Adrenal gland (tissue), 9 donors: ENCODE measurements at regions not wholly inside any gene's neighbourhood (a gene's known extent, or its start where the extent isn't known, plus 50 kb on each side); places are given as distances from the start of the nearest gene placed in this dataset.

Experiments used
- DNase-seq, 7 donors: peaks; one replicate each; pipeline ENCODE4 v3.0.0-alpha.2; 2019 to 2020
- H3K27ac ChIP-seq, 5 donors: fragments of 200-600 bp; sonication (generic) in 4 of 5; 1 replicate in 3 of 5; 2 replicates in 2 of 5; pipeline versions ENCODE4 v1.5.1 to v1.8.0; 2016 to 2020; ENCODE audit warnings: mild to moderate bottlenecking in 1 of 5
- H3K27me3 ChIP-seq: fragments of 200-600 bp; 2 replicates; pipeline ENCODE4 v1.8.0; 2021
- H3K36me3 ChIP-seq, 2 donors: fragments of 200-600 bp; replicated peaks in 1 of 2; 1 replicate in 1 of 2; 2 replicates in 1 of 2; pipeline versions ENCODE4 v1.5.1 to v1.8.0; 2018 to 2022
- H3K4me1 ChIP-seq, 2 donors: fragments of 200-600 bp; replicated peaks in 1 of 2; 1 replicate in 1 of 2; 2 replicates in 1 of 2; pipeline versions ENCODE4 v1.5.1 to v1.8.0; 2018 to 2021
- H3K4me3 ChIP-seq, 4 donors: fragments of 200-600 bp; sonication (generic) in 3 of 4; one replicate each; pipeline ENCODE4 v1.5.1; 2016 to 2018
- H3K9me3 ChIP-seq, 3 donors: fragments of 200-600 bp; sonication (generic) in 1 of 3; replicated peaks in 1 of 3; 1 replicate in 2 of 3; 2 replicates in 1 of 3; pipeline versions ENCODE4 v1.5.1 to v1.8.0; 2016 to 2021
- CTCF ChIP-seq, 6 experiments: fragments of 450-650 bp in 4 of 6; fragments of 200-600 bp in 2 of 6; sonication (generic) in 1 of 6; IDR thresholded peaks; 1 replicate in 5 of 6; 2 replicates in 1 of 6; pipeline versions ENCODE4 v1.5.1 to v1.8.0; 2016 to 2021; ENCODE audit warnings: antibody characterized with exemption in 6 of 6, mild to moderate bottlenecking in 2 of 6, moderate library complexity in 1 of 6
- POLR2A ChIP-seq, 2 donors: fragments of 450-650 bp; IDR thresholded peaks; one replicate each; pipeline ENCODE4 v1.6.1; 2017; ENCODE audit warnings: antibody characterized with exemption in 2 of 2, mild to moderate bottlenecking in 2 of 2, moderate library complexity in 1 of 2
- WGBS, 4 donors: extraction: QIAGEN DNeasy Blood & Tissue Kit in 2 of 4; methylation state at CpG; one replicate each; pipeline versions ENCODE4 v1.1.5 to v1.1.7; 2013 to 2017; 5-methylcytosine and 5-hydroxymethylcytosine counted together
- intact Hi-C, 2 donors: fragments of 100-400 bp; cut with DNase I; formaldehyde crosslinking; loops; one replicate each; pipeline versions ENCODE4 v1.14.1 to v1.15.0; 2022 to 2023
- donor health status: healthy with polysubstance abuse.
- donor health status: Bipolar disorder and iron deficiency.
- donor health status: DM: yes; HTN: yes; CAD: no.
- donor health status: DM: no; HTN: no; CAD: no.
- donor health status: DM: no; HTN: no; CAD: no.

DNA sequence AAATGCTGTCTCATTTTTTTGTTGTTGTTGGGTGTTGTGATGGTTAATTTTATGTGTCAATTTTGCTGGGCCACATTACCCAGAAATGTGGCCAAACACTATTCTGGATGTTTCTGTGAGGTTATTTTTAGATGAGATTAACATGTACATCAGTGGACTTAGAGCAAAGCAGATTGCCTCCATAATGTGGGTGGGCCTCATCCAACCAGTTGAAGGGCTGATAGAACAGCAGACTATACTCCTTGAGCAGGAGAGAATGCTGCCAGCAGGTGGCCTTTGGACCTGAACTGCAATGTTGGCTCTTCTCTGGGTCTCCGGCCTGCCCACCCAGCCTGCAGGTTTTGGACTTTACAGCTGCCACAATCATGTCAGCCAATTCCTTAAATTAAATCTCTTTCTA is 169.0 kb downstream of the FTCDNL1 start:
- TF ChIP-seq POLR2A (IDR thresholded peaks at IDR 0.05) (no peak), CTCF (IDR thresholded peaks at IDR 0.05) (no peak)
- intact Hi-C loops: no loop called here
- Histone ChIP-seq H3K4me1 (no peaks in the 10 kb centered on the region), H3K9me3 (no peaks in the 10 kb centered on the region), H3K4me3 (no peak overlapping the region), H3K36me3 (no peaks in the 10 kb centered on the region), H3K27ac (no peak overlapping the region), H3K27me3 (no peaks in the 10 kb centered on the region)
- 92 to 100% (median 94%) methylated on average over 1 of the region's 1 CpG for WGBS, 4 donors
- DNase-seq: no peak

DNA sequence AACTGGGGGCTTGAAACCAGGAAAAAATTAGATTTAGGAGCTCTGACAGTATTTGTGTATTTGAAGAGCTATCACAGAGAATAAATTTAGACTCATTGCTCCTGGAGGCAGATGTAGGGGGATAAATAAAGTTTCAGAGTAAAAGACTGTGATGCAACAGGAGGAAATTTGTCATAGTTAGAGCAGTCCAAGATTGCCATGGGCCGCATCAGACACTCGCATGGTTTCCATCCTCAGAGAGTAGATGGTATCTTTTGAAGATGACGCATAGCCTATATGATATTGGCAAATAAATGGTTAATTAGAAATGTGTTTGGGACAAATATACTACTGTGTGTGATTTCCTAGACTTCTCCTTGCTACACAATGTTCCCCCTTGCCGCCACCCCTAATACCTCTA is 170.5 kb downstream of the FTCDNL1 start:
- no peak for DNase-seq
- 93 to 98% (median 96%) methylated on average over 4 of the region's 4 CpGs for WGBS, 4 donors
- H3K9me3 ChIP-seq: no peaks in the 10 kb centered on the region
- H3K27me3 ChIP-seq: no peaks in the 10 kb centered on the region
- no peaks in the 10 kb centered on the region for H3K36me3 ChIP-seq
- TF ChIP-seq CTCF (IDR thresholded peaks at IDR 0.05) (no peak), POLR2A (IDR thresholded peaks at IDR 0.05) (no peak)
- no peak overlapping the region for H3K27ac ChIP-seq
- intact Hi-C loops: no loop called here
- H3K4me3 ChIP-seq: no peak overlapping the region
- H3K4me1 ChIP-seq: no peaks in the 10 kb centered on the region

GRCh38 chr2:199679883-199680282 is 171.1 kb downstream of the FTCDNL1 start:
- WGBS, 4 donors: 89 to 95% (median 93%) methylated on average over 1 of the region's 1 CpG
- Histone ChIP-seq H3K9me3 (no peaks in the 10 kb centered on the region), H3K27ac (no peak overlapping the region), H3K4me3 (no peak overlapping the region), H3K27me3 (no peaks in the 10 kb centered on the region), H3K36me3 (no peaks in the 10 kb centered on the region), H3K4me1 (no peaks in the 10 kb centered on the region)
- DNase-seq: no peak
- intact Hi-C loops: no loop called here
- TF ChIP-seq CTCF (IDR thresholded peaks at IDR 0.05) (no peak), POLR2A (IDR thresholded peaks at IDR 0.05) (no peak)

- no peak for DNase-seq
- intact Hi-C loops: no loop called here
- Histone ChIP-seq H3K27me3 (no peaks in the 10 kb centered on the region), H3K4me3 (no peak overlapping the region), H3K9me3 (no peaks in the 10 kb centered on the region), H3K36me3 (no peaks in the 10 kb centered on the region), H3K4me1 (no peaks in the 10 kb centered on the region), H3K27ac (no peak overlapping the region)
- WGBS, 4 donors: 81 to 87% (median 83%) methylated on average over 4 of the region's 4 CpGs
- TF ChIP-seq POLR2A (IDR thresholded peaks at IDR 0.05) (no peak), CTCF (IDR thresholded peaks at IDR 0.05) (no peak)
Measured at GRCh38 chr2:199677881-199678280, 173.1 kb downstream of the FTCDNL1 start.
